Hepatocyte (in vitro differentiated cells): ENCODE measurements at regions not wholly inside any gene's neighbourhood (a gene's known extent, or its start where the extent isn't known, plus 50 kb on each side); places are given as distances from the start of the nearest gene placed in this dataset.

Experiments
- DNase-seq: peaks from one replicate; pipeline ENCODE4 v3.0.0-alpha.2; 2016; ENCODE audit warnings: low spot score
- H2AFZ ChIP-seq: fragments of 200-600 bp; sonication (generic); 2 replicates; pipeline ENCODE4 v1.6.0; 2016; ENCODE audit warnings: antibody characterized with exemption, mild to moderate bottlenecking
- H3K27ac ChIP-seq: fragments of 200-600 bp; sonication (generic); 2 replicates; pipeline ENCODE4 v1.5.1; 2016; ENCODE audit warnings: mild to moderate bottlenecking
- H3K27me3 ChIP-seq: fragments of 200-600 bp; sonication (generic); 2 replicates; pipeline ENCODE4 v1.6.1; 2016
- H3K36me3 ChIP-seq: fragments of 200-600 bp; sonication (generic); replicated peaks from 2 replicates; pipeline ENCODE4 v1.5.1; 2016; ENCODE audit warnings: low read depth; ENCODE audit not compliant: insufficient read depth
- H3K4me1 ChIP-seq: fragments of 200-600 bp; sonication (generic); 2 replicates; pipeline ENCODE4 v1.5.1; 2016; ENCODE audit warnings: mild to moderate bottlenecking, moderate library complexity; ENCODE audit not compliant: insufficient read depth
- H3K4me2 ChIP-seq: fragments of 200-600 bp; sonication (generic); 2 replicates; pipeline ENCODE4 v1.6.0; 2016
- H3K4me3 ChIP-seq: fragments of 200-600 bp; sonication (generic); 2 replicates; pipeline ENCODE4 v1.5.1; 2016; ENCODE audit warnings: mild to moderate bottlenecking
- H3K79me2 ChIP-seq: fragments of 200-600 bp; sonication (generic); 2 replicates; pipeline ENCODE4 v1.6.0; 2017; ENCODE audit warnings: mild to moderate bottlenecking
- H3K9me2 ChIP-seq: fragments of 200-600 bp; sonication (generic); replicated peaks from 2 replicates; pipeline ENCODE4 v1.6.0; 2017; ENCODE audit warnings: mild to moderate bottlenecking; ENCODE audit not compliant: insufficient read depth
- H3K9me3 ChIP-seq: fragments of 200-600 bp; sonication (generic); 2 replicates; pipeline ENCODE4 v1.5.1; 2016; ENCODE audit warnings: low read depth, mild to moderate bottlenecking
- H4K20me1 ChIP-seq: fragments of 200-600 bp; sonication (generic); 2 replicates; pipeline ENCODE4 v1.6.0; 2016; ENCODE audit warnings: mild to moderate bottlenecking; ENCODE audit not compliant: insufficient read depth, poor library complexity, severe bottlenecking
- CTCF ChIP-seq: fragments of 200-600 bp; sonication (generic); IDR thresholded peaks from 2 replicates; pipeline ENCODE4 v1.5.1; 2016; ENCODE audit warnings: antibody characterized with exemption, mild to moderate bottlenecking; ENCODE audit not compliant: poor library complexity
- EZH2 ChIP-seq: fragments of 200-600 bp; sonication (generic); IDR thresholded peaks from 2 replicates; pipeline ENCODE4 v1.6.1; 2016; ENCODE audit warnings: antibody characterized with exemption, mild to moderate bottlenecking, borderline replicate concordance
- EZH2phosphoT487 ChIP-seq: fragments of 200-600 bp; sonication (generic); IDR thresholded peaks from one replicate; pipeline ENCODE4 v1.6.1; 2018; ENCODE audit warnings: antibody characterized with exemption, mild to moderate bottlenecking, low read depth, moderate library complexity; ENCODE audit not compliant: unreplicated experiment, severe bottlenecking
- WGBS: methylation state at CpG from one replicate; pipeline ENCODE4 v1.1.6; 2016; ENCODE audit warnings: low lambda C conversion rate; ENCODE audit errors: missing lambda C conversion rate; 5-methylcytosine and 5-hydroxymethylcytosine counted together

GRCh38 chr5:20524991-20525529 is 537.1 kb upstream of the CDH18 start:
- no peaks in the 10 kb centered on the region for H3K79me2 ChIP-seq
- H3K9me2 ChIP-seq: no peaks in the 10 kb centered on the region
- no peak overlapping the region for H3K4me2 ChIP-seq
- no peak overlapping the region for H3K4me3 ChIP-seq
- no peaks in the 10 kb centered on the region for H3K36me3 ChIP-seq
- H3K4me1 ChIP-seq: no peaks in the 10 kb centered on the region
- DNase-seq: no peak
- H4K20me1 ChIP-seq: no peaks in the 10 kb centered on the region
- no peaks in the 10 kb centered on the region for H3K27me3 ChIP-seq
- no peaks in the 10 kb centered on the region for H3K9me3 ChIP-seq
- no peak overlapping the region for H2AFZ ChIP-seq
- no peak overlapping the region for H3K27ac ChIP-seq
- WGBS: 85% methylated on average over 5 of the region's 5 CpGs
- no peak for TF ChIP-seq EZH2
- TF ChIP-seq CTCF: no peak
- TF ChIP-seq EZH2phosphoT487: no peak

- no peak overlapping the region for H3K27ac ChIP-seq
- no peaks in the 10 kb centered on the region for H3K9me2 ChIP-seq
- no peaks in the 10 kb centered on the region for H3K9me3 ChIP-seq
- no peak overlapping the region for H3K4me2 ChIP-seq
- no peak overlapping the region for H2AFZ ChIP-seq
- H3K36me3 ChIP-seq: no peaks in the 10 kb centered on the region
- no peaks in the 10 kb centered on the region for H4K20me1 ChIP-seq
- no peaks in the 10 kb centered on the region for H3K79me2 ChIP-seq
- H3K4me1 ChIP-seq: no peaks in the 10 kb centered on the region
- no peaks in the 10 kb centered on the region for H3K27me3 ChIP-seq
- H3K4me3 ChIP-seq: no peak overlapping the region
- DNase-seq: no peak
- no peak for TF ChIP-seq EZH2phosphoT487
- WGBS: 55% methylated on average over 3 of the region's 3 CpGs
Measured at GRCh38 chr5:20522905-20523482, 535.0 kb upstream of the CDH18 start.

GRCh38 chr5:20515606-20516005 is 527.6 kb upstream of the CDH18 start:
- no peak overlapping the region for H3K4me2 ChIP-seq
- H3K27ac ChIP-seq: no peak overlapping the region
- H3K9me2 ChIP-seq: no peaks in the 10 kb centered on the region
- no peaks in the 10 kb centered on the region for H3K36me3 ChIP-seq
- no peaks in the 10 kb centered on the region for H3K27me3 ChIP-seq
- no peaks in the 10 kb centered on the region for H3K9me3 ChIP-seq
- H2AFZ ChIP-seq: no peak overlapping the region
- H3K4me1 ChIP-seq: no peaks in the 10 kb centered on the region
- TF ChIP-seq CTCF (no peak), EZH2 (no peak), EZH2phosphoT487 (no peak)
- H3K4me3 ChIP-seq: no peak overlapping the region
- H3K79me2 ChIP-seq: no peaks in the 10 kb centered on the region
- H4K20me1 ChIP-seq: no peaks in the 10 kb centered on the region
- no peak for DNase-seq
- 86% methylated on average over 4 of the region's 4 CpGs for WGBS

GRCh38 chr5:20514145-20514544 is 526.1 kb upstream of the CDH18 start:
- no peaks in the 10 kb centered on the region for H3K4me1 ChIP-seq
- WGBS: 62% methylated on average over 4 of the region's 4 CpGs
- DNase-seq: no peak

More at GRCh38 chr5:20514145-20514544, 526.1 kb upstream of the CDH18 start:
- Histone ChIP-seq H3K4me2 (no peak overlapping the region), H3K79me2 (no peaks in the 10 kb centered on the region), H3K27me3 (no peaks in the 10 kb centered on the region), H3K9me3 (no peaks in the 10 kb centered on the region), H3K9me2 (no peaks in the 10 kb centered on the region), H3K4me3 (no peak overlapping the region), H2AFZ (no peak overlapping the region), H4K20me1 (no peaks in the 10 kb centered on the region), H3K27ac (no peak overlapping the region), H3K36me3 (no peaks in the 10 kb centered on the region)
- TF ChIP-seq CTCF: no peak
- no peak for TF ChIP-seq EZH2phosphoT487
- TF ChIP-seq EZH2: no peak
